H1 (cell line): ENCODE measurements at regions not wholly inside any gene's neighbourhood (a gene's known extent, or its start where the extent isn't known, plus 50 kb on each side); places are given as distances from the start of the nearest gene placed in this dataset.

Experiments used
- CTCF ChIA-PET: fragments of 300-600 bp; sonication (Branson Sonifier 250); formaldehyde crosslinking; loops from one replicate; lab custom pipeline; 2021; ENCODE audit not compliant: partially characterized antibody; lab: Charles Lee
- POLR2A ChIA-PET: fragments of 300-600 bp; sonication (Branson Sonifier 250); formaldehyde crosslinking; loops from one replicate; lab custom pipeline; 2021; ENCODE audit warnings: inconsistent platforms; ENCODE audit not compliant: partially characterized antibody; lab: Charles Lee
- DNase-seq, 2 experiments: peaks; one replicate each; pipeline versions ENCODE4 v3.0.0 to v3.0.0-alpha.2; 2010 to 2022; ENCODE audit warnings: low spot score in 2 of 2, low read depth in 1 of 2, mixed read lengths in 1 of 2
- FAIRE-seq: peaks from 2 replicates; lab custom pipeline; 2011; peaks lifted over from hg19 to GRCh38; lab: Jason Lieb, UNC
- H2AFZ ChIP-seq: 2 replicates; pipeline ENCODE4 v1.8.1; 2012; ENCODE audit warnings: low read length, inconsistent platforms
- H2AK5ac ChIP-seq: 2 replicates; pipeline ENCODE4 v1.6.1; 2013; ENCODE audit warnings: low read depth, low read length
- H2BK120ac ChIP-seq: replicated peaks from 2 replicates; pipeline ENCODE3; 2013; ENCODE audit warnings: low read depth, low read length, inconsistent platforms
- H2BK12ac ChIP-seq: 2 replicates; pipeline ENCODE4 v1.6.1; 2013; ENCODE audit warnings: low read depth, low read length
- H2BK15ac ChIP-seq: 2 replicates; pipeline ENCODE4 v1.6.1; 2013; ENCODE audit warnings: low read length
- H2BK20ac ChIP-seq: 2 replicates; pipeline ENCODE4 v1.6.1; 2013; ENCODE audit warnings: low read length
- H2BK5ac ChIP-seq: 2 replicates; pipeline ENCODE4 v1.6.1; 2013; ENCODE audit warnings: low read depth, low read length
- H3K14ac ChIP-seq: 2 replicates; pipeline ENCODE4 v1.6.1; 2013; ENCODE audit warnings: inconsistent platforms; ENCODE audit not compliant: insufficient read length
- H3K18ac ChIP-seq: 2 replicates; pipeline ENCODE4 v1.6.1; 2013; ENCODE audit warnings: low read length; ENCODE audit errors: extremely low read depth
- H3K23ac ChIP-seq: 2 replicates; pipeline ENCODE4 v1.6.1; 2013; ENCODE audit warnings: inconsistent platforms; ENCODE audit not compliant: insufficient read length
- H3K23me2 ChIP-seq: 2 replicates; pipeline ENCODE4 v1.6.1; 2013; ENCODE audit warnings: low read depth, low read length
- H3K27ac ChIP-seq: 2 replicates; pipeline ENCODE4 v1.6.1; 2011; ENCODE audit warnings: low read depth, low read length, inconsistent platforms
- H3K27me3 ChIP-seq, 4 experiments: replicated peaks in 1 of 4; 1 replicate in 1 of 4; 2 replicates in 3 of 4; pipeline versions ENCODE4 v1.6.1 to v1.8.1; 2011 to 2013; ENCODE audit warnings: low read length in 3 of 4, mild to moderate bottlenecking in 3 of 4, inconsistent platforms in 2 of 4, mixed read lengths in 2 of 4, moderate library complexity in 1 of 4; ENCODE audit not compliant: control insufficient read depth in 3 of 4, insufficient read depth in 3 of 4; ENCODE audit errors: extremely low read depth in 1 of 4
- H3K36me3 ChIP-seq, 4 experiments: 2 replicates each; pipeline versions ENCODE4 v1.6.1 to v1.8.1; 2011 to 2013; ENCODE audit warnings: mild to moderate bottlenecking in 4 of 4, low read length in 3 of 4, moderate library complexity in 2 of 4, control low read depth in 1 of 4, inconsistent platforms in 1 of 4; ENCODE audit not compliant: insufficient read depth in 4 of 4, control insufficient read depth in 2 of 4
- H3K4ac ChIP-seq: replicated peaks from 2 replicates; pipeline ENCODE3; 2013; ENCODE audit warnings: low read length, low read depth, mixed read lengths, inconsistent platforms; ENCODE audit not compliant: insufficient read length
- H3K4me1 ChIP-seq, 4 experiments: replicated peaks in 1 of 4; 1 replicate in 1 of 4; 2 replicates in 3 of 4; pipeline versions ENCODE4 v1.6.1 to v1.8.1; 2011 to 2013; ENCODE audit warnings: low read length in 3 of 4, inconsistent platforms in 2 of 4, mixed read lengths in 1 of 4; ENCODE audit not compliant: insufficient read depth in 4 of 4, control insufficient read depth in 3 of 4
- H3K4me2 ChIP-seq, 2 experiments: 2 replicates each; pipeline versions ENCODE4 v1.6.1 to v1.8.1; 2011 to 2013; ENCODE audit warnings: low read depth in 2 of 2, low read length in 2 of 2, control low read depth in 1 of 2, inconsistent platforms in 1 of 2, mild to moderate bottlenecking in 1 of 2; ENCODE audit not compliant: insufficient read depth in 1 of 2
- H3K4me3 ChIP-seq, 4 experiments: fragments of 200-600, 300-600 bp in 1 of 4; sonication (generic), shearing (Covaris generic), sonication (Bioruptor Twin) in 1 of 4; 2 replicates each; pipeline versions ENCODE4 v1.5.1 to v1.8.1; 2011 to 2016; ENCODE audit warnings: low read length in 4 of 4, low read depth in 3 of 4, control low read depth in 2 of 4, inconsistent platforms in 2 of 4, mild to moderate bottlenecking in 2 of 4, mixed read lengths in 1 of 4, moderate library complexity in 1 of 4; ENCODE audit not compliant: insufficient read depth in 2 of 4; ENCODE audit errors: extremely low read depth in 1 of 4
- H3K56ac ChIP-seq: replicated peaks from 2 replicates; pipeline ENCODE3; 2013; ENCODE audit warnings: low read depth, mild to moderate bottlenecking, mixed read lengths, low read length, inconsistent platforms; ENCODE audit not compliant: insufficient read length
- H3K79me1 ChIP-seq: 2 replicates; pipeline ENCODE4 v1.6.1; 2013; ENCODE audit warnings: low read depth, low read length, control low read depth
- H3K79me2 ChIP-seq, 2 experiments: 2 replicates each; pipeline versions ENCODE4 v1.6.1 to v1.8.1; 2012 to 2013; ENCODE audit warnings: low read length in 2 of 2, mild to moderate bottlenecking in 2 of 2, inconsistent platforms in 1 of 2; ENCODE audit not compliant: insufficient read depth in 2 of 2, control insufficient read depth in 1 of 2
- H3K9ac ChIP-seq, 4 experiments: replicated peaks in 1 of 4; 1 replicate in 1 of 4; 2 replicates in 3 of 4; pipeline versions ENCODE4 v1.6.1 to v1.8.1; 2011 to 2013; ENCODE audit warnings: low read depth in 3 of 4, low read length in 3 of 4, control low read depth in 2 of 4, mild to moderate bottlenecking in 2 of 4, moderate library complexity in 2 of 4, inconsistent platforms in 1 of 4; ENCODE audit errors: extremely low read depth in 1 of 4
- H3K9me3 ChIP-seq, 2 experiments: 2 replicates each; pipeline versions ENCODE4 v1.6.1 to v1.8.1; 2012 to 2013; ENCODE audit warnings: mild to moderate bottlenecking in 2 of 2, moderate library complexity in 2 of 2, control low read depth in 1 of 2, inconsistent platforms in 1 of 2, low read depth in 1 of 2, low read length in 1 of 2, mixed read lengths in 1 of 2; ENCODE audit not compliant: insufficient read depth in 2 of 2
- H4K20me1 ChIP-seq, 2 experiments: replicated peaks in 1 of 2; 2 replicates each; pipeline versions ENCODE3 to v1.8.1; 2011 to 2013; ENCODE audit warnings: inconsistent platforms in 2 of 2, low read length in 2 of 2, mild to moderate bottlenecking in 1 of 2; ENCODE audit not compliant: insufficient read depth in 2 of 2, control insufficient read depth in 1 of 2
- H4K5ac ChIP-seq: 2 replicates; pipeline ENCODE4 v1.6.1; 2013; ENCODE audit warnings: low read length, low read depth, mixed read lengths, inconsistent platforms; ENCODE audit not compliant: insufficient read length
- H4K8ac ChIP-seq: 2 replicates; pipeline ENCODE4 v1.8.0; 2013; ENCODE audit warnings: mild to moderate bottlenecking, moderate library complexity, low read length, inconsistent platforms; ENCODE audit not compliant: insufficient read depth; ENCODE audit errors: extremely low read depth
- H4K91ac ChIP-seq: replicated peaks from 2 replicates; pipeline ENCODE3; 2013; ENCODE audit warnings: low read length, mixed read lengths, inconsistent platforms; ENCODE audit not compliant: insufficient read length
- CBX8 ChIP-seq: fragments of 300-800, 300-1000 bp; sonication (generic); IDR thresholded peaks from 2 replicates; pipeline ENCODE4 v1.7.1; 2016; ENCODE audit warnings: low read depth, low read length, borderline replicate concordance
- CEBPB ChIP-seq: IDR thresholded peaks from 2 replicates; pipeline ENCODE4 v1.6.1; 2012; ENCODE audit warnings: low read depth, low read length
- CHD2 ChIP-seq: IDR thresholded peaks from 2 replicates; pipeline ENCODE4 v1.6.1; 2012; ENCODE audit warnings: low read length, improper control_type of control experiment
- GABPA ChIP-seq: IDR thresholded peaks from 2 replicates; pipeline ENCODE4 v1.6.1; 2011; ENCODE audit warnings: mild to moderate bottlenecking, low read length, moderate library complexity, borderline replicate concordance; ENCODE audit not compliant: insufficient read depth
- HDAC6 ChIP-seq: IDR thresholded peaks from one replicate; pipeline ENCODE4 v1.7.1; 2012; ENCODE audit warnings: low read depth, mild to moderate bottlenecking, inconsistent platforms, low read length, moderate library complexity
- KDM5A ChIP-seq: fragments of 200-600 bp; IDR thresholded peaks from 2 replicates; pipeline ENCODE4 v1.7.1; 2012; ENCODE audit warnings: mild to moderate bottlenecking, low read length, inconsistent platforms, mixed read lengths
- RBBP5 ChIP-seq: IDR thresholded peaks from 2 replicates; pipeline ENCODE4 v1.7.1; 2012; ENCODE audit warnings: low read depth, mild to moderate bottlenecking, inconsistent platforms, low read length, moderate library complexity, borderline replicate concordance
- RFX5 ChIP-seq: IDR thresholded peaks from 2 replicates; pipeline ENCODE4 v1.6.1; 2011; ENCODE audit warnings: low read depth, low read length, improper control_type of control experiment, borderline replicate concordance
- SP1 ChIP-seq: IDR thresholded peaks from 2 replicates; pipeline ENCODE4 v1.6.1; 2011; ENCODE audit warnings: low read depth, low read length
- SP4 ChIP-seq: IDR thresholded peaks from 2 replicates; pipeline ENCODE4 v1.6.1; 2012; ENCODE audit warnings: low read length, inconsistent platforms
- TBP ChIP-seq: IDR thresholded peaks from 2 replicates; pipeline ENCODE4 v1.6.1; 2011; ENCODE audit warnings: low read depth, low read length, improper control_type of control experiment
- TCF12 ChIP-seq: IDR thresholded peaks from 2 replicates; pipeline ENCODE4 v1.6.1; 2011; ENCODE audit warnings: low read depth, mild to moderate bottlenecking, low read length
- TEAD4 ChIP-seq: IDR thresholded peaks from 2 replicates; pipeline ENCODE4 v1.6.1; 2012; ENCODE audit warnings: low read depth, low read length, inconsistent platforms, mixed read lengths
- WGBS, 2 experiments: shearing (Covaris generic) in 1 of 2; methylation state at CpG; one replicate each; pipeline versions ENCODE4 v1.1.6 to v1.1.7; 2013 to 2015; ENCODE audit warnings: low lambda C conversion rate in 2 of 2, mixed read lengths in 2 of 2, inconsistent platforms in 1 of 2, low coverage in 1 of 2, missing lambda C conversion rate in 1 of 2; ENCODE audit not compliant: insufficient replicate concordance in 2 of 2, insufficient coverage in 1 of 2, insufficient read length in 1 of 2; ENCODE audit errors: extremely low coverage in 1 of 2, missing lambda C conversion rate in 1 of 2; 5-methylcytosine and 5-hydroxymethylcytosine counted together
- TF ChIP-seq, protein P1 (sequence below): IDR thresholded peaks from 2 replicates; pipeline ENCODE4 v1.6.1; 2011; ENCODE audit warnings: low read depth, mild to moderate bottlenecking, low read length; ENCODE audit not compliant: insufficient read depth
- TF ChIP-seq, protein P2 (sequence below): IDR thresholded peaks from 2 replicates; pipeline ENCODE4 v1.6.1; 2012; ENCODE audit warnings: inconsistent platforms

DNA sequence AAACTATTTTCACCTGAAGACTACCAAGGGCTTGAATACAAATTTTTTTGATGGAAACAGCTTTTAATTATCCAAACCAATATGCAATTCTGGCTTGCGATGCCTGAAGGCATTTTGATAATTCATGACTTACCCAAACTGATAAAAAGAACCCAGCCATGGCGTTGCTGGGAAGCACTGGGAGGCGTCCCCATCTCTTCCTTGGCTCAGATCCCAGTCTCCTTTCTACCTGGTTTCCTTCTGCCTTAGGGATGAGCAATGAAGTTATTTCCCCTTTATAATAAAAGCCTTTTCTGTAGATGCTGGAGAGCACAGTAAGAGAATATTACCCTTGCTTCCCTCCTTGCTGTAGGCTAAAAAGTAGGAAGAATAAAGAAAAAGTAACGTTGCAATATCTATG lies 129.1 kb upstream of the ANK3 start:
- Histone ChIP-seq H3K4me1 (peaks cover 0 to 11% (median 0%) of the 10 kb centered on the region in 4 experiments; a peak in 2 of 7 replicates), H2AFZ (no peak overlapping the region), H3K36me3 (no peaks in the 10 kb centered on the region), H3K9me3 (no peaks in the 10 kb centered on the region), H3K23ac (no peak overlapping the region), H2BK15ac (no peak overlapping the region), H3K9ac (no peak overlapping the region), H3K79me2 (no peaks in the 10 kb centered on the region), H3K4me3 (no peak overlapping the region), H3K79me1 (no peaks in the 10 kb centered on the region), H3K4ac (no peak overlapping the region), H2BK120ac (no peak overlapping the region), H2AK5ac (no peak overlapping the region), H3K27ac (no peak overlapping the region), H4K5ac (no peak overlapping the region), H3K23me2 (no peaks in the 10 kb centered on the region; the same call in 1 of the 2 replicates), H4K20me1 (no peaks in the 10 kb centered on the region), H2BK12ac (no peak overlapping the region), H4K8ac (no peak overlapping the region), H3K4me2 (no peak overlapping the region), H4K91ac (no peak overlapping the region), H2BK20ac (no peak overlapping the region), H2BK5ac (no peak overlapping the region), H3K18ac (no peak overlapping the region), H3K27me3 (no peaks in the 10 kb centered on the region), H3K14ac (no peak overlapping the region), H3K56ac (no peak overlapping the region)
- DNase-seq (no peak), FAIRE-seq (no peak)
- ChIA-PET POLR2A (interaction anchor here (1.0 kb wide), 1 partner anchor 9 kb away, joined by 3 read pairs; no protein-coding TSS in a partner anchor), CTCF (interaction anchor here (1.0 to 1.9 kb wide), 4 partner anchors 11 to 280 kb away, joined by 3 to 4 read pairs (median 3); no protein-coding TSS in a partner anchor)
- WGBS, 2 experiments: 96% methylated on average over 4 of the region's 4 CpGs; no CpG with 5 or more reads in 1 of the 2 experiments
- TF ChIP-seq HDAC6 (no peak), CEBPB (no peak), RFX5 (no peak), RBBP5 (no peak), GABPA (no peak), SP4 (no peak), TBP (no peak), TEAD4 (no peak), SP1 (no peak), KDM5A (no peak), TCF12 (no peak), CHD2 (no peak), CBX8 (no peak)
- TF ChIP-seq, protein P1, sequence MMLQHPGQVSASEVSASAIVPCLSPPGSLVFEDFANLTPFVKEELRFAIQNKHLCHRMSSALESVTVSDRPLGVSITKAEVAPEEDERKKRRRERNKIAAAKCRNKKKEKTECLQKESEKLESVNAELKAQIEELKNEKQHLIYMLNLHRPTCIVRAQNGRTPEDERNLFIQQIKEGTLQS: no peak
- TF ChIP-seq, protein P2, sequence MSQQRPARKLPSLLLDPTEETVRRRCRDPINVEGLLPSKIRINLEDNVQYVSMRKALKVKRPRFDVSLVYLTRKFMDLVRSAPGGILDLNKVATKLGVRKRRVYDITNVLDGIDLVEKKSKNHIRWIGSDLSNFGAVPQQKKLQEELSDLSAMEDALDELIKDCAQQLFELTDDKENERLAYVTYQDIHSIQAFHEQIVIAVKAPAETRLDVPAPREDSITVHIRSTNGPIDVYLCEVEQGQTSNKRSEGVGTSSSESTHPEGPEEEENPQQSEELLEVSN: no peak
